CD14-positive monocyte (primary cell): ENCODE measurements at regions not wholly inside any gene's neighbourhood (a gene's known extent, or its start where the extent isn't known, plus 50 kb on each side); places are given as distances from the start of the nearest gene placed in this dataset.

ENCODE experiments used
- DNase-seq, 3 donors: peaks; one replicate each; pipeline ENCODE4 v3.0.0-alpha.2; 2011 to 2022
- H2AFZ ChIP-seq: 2 replicates; pipeline ENCODE4 v1.6.0; 2012; ENCODE audit warnings: mild to moderate bottlenecking, low read depth, low read length, inconsistent platforms; ENCODE audit not compliant: insufficient read depth, poor library complexity, severe bottlenecking
- H3K27ac ChIP-seq, 2 donors: 1 replicate in 1 of 2; 2 replicates in 1 of 2; pipeline ENCODE4 v1.5.1; 2012 to 2013; ENCODE audit warnings: low read length in 2 of 2, control low read depth in 1 of 2, inconsistent platforms in 1 of 2, low read depth in 1 of 2, mild to moderate bottlenecking in 1 of 2
- H3K27me3 ChIP-seq, 2 donors: one replicate each; pipeline versions ENCODE4 v1.6.0 to v1.6.1; 2011 to 2013; ENCODE audit warnings: low read length in 2 of 2; ENCODE audit not compliant: control insufficient read depth in 2 of 2, insufficient read depth in 2 of 2
- H3K36me3 ChIP-seq, 2 donors: replicated peaks in 1 of 2; 1 replicate in 1 of 2; 2 replicates in 1 of 2; pipeline versions ENCODE4 v1.5.1 to v1.6.1; 2012 to 2013; ENCODE audit warnings: low read length in 2 of 2, control low read depth in 1 of 2, inconsistent platforms in 1 of 2, mild to moderate bottlenecking in 1 of 2; ENCODE audit not compliant: insufficient read depth in 2 of 2, control insufficient read depth in 1 of 2
- H3K4me1 ChIP-seq, 2 donors: 1 replicate in 1 of 2; 2 replicates in 1 of 2; pipeline versions ENCODE4 v1.5.1 to v1.6.1; 2012 to 2013; ENCODE audit warnings: low read length in 2 of 2, control low read depth in 1 of 2, inconsistent platforms in 1 of 2, mild to moderate bottlenecking in 1 of 2, moderate library complexity in 1 of 2; ENCODE audit not compliant: insufficient read depth in 2 of 2, control insufficient read depth in 1 of 2
- H3K4me2 ChIP-seq: replicated peaks from 2 replicates; pipeline ENCODE3; 2012; ENCODE audit warnings: low read length, moderate library complexity, mild to moderate bottlenecking; ENCODE audit not compliant: poor library complexity, severe bottlenecking; ENCODE audit errors: extremely low read depth
- H3K4me3 ChIP-seq, 3 experiments: fragments of 200-600 bp in 1 of 3; sonication (generic) in 1 of 3; replicated peaks in 1 of 3; 1 replicate in 2 of 3; 2 replicates in 1 of 3; pipeline ENCODE4 v1.5.1; 2011 to 2013; ENCODE audit warnings: low read length in 3 of 3, mild to moderate bottlenecking in 3 of 3, control low read depth in 2 of 3, low read depth in 2 of 3, inconsistent platforms in 1 of 3, moderate library complexity in 1 of 3
- H3K79me2 ChIP-seq: 2 replicates; pipeline ENCODE4 v1.6.0; 2012; ENCODE audit warnings: mild to moderate bottlenecking, control low read depth, inconsistent platforms, low read length, moderate library complexity; ENCODE audit not compliant: insufficient read depth
- H3K9ac ChIP-seq: 2 replicates; pipeline ENCODE4 v1.6.0; 2017; ENCODE audit warnings: low read length, mild to moderate bottlenecking; ENCODE audit not compliant: insufficient read depth, poor library complexity, severe bottlenecking
- H3K9me3 ChIP-seq, 2 donors: replicated peaks in 1 of 2; 1 replicate in 1 of 2; 2 replicates in 1 of 2; pipeline versions ENCODE4 v1.5.1 to v1.6.1; 2012 to 2013; ENCODE audit warnings: low read length in 2 of 2, control low read depth in 1 of 2; ENCODE audit not compliant: control insufficient read depth in 1 of 2, insufficient read depth in 1 of 2
- H4K20me1 ChIP-seq: 2 replicates; pipeline ENCODE4 v1.6.0; 2012; ENCODE audit warnings: mild to moderate bottlenecking, low read length, control low read depth, moderate library complexity; ENCODE audit not compliant: insufficient read depth
- H3K27ac Mint-ChIP-seq, 7 donors: one replicate each; pipeline ENCODE4 v1.8.0; 2020; ENCODE audit warnings: mild to moderate bottlenecking in 7 of 7, mixed read lengths in 7 of 7, moderate library complexity in 6 of 7, inconsistent platforms in 2 of 7
- H3K27me3 Mint-ChIP-seq, 3 donors: one replicate each; pipeline ENCODE4 v1.8.0; 2021 to 2022; ENCODE audit warnings: low read depth in 3 of 3, mild to moderate bottlenecking in 3 of 3, mixed read lengths in 3 of 3, moderate library complexity in 3 of 3, inconsistent platforms in 1 of 3
- H3K36me3 Mint-ChIP-seq, 2 donors: one replicate each; pipeline ENCODE4 v1.8.0; 2020; ENCODE audit warnings: mixed read lengths in 2 of 2, inconsistent platforms in 1 of 2, mild to moderate bottlenecking in 1 of 2
- H3K4me1 Mint-ChIP-seq: one replicate; pipeline ENCODE4 v1.8.0; 2020; ENCODE audit warnings: mild to moderate bottlenecking, mixed read lengths
- H3K4me3 Mint-ChIP-seq, 2 donors: one replicate each; pipeline ENCODE4 v1.8.0; 2020; ENCODE audit warnings: mild to moderate bottlenecking in 2 of 2, mixed read lengths in 2 of 2, moderate library complexity in 1 of 2
- H3K9me3 Mint-ChIP-seq, 7 donors: one replicate each; pipeline ENCODE4 v1.8.0; 2020 to 2022; ENCODE audit warnings: mixed read lengths in 7 of 7, mild to moderate bottlenecking in 6 of 7, moderate library complexity in 6 of 7, inconsistent platforms in 2 of 7
- CTCF ChIP-seq: fragments of 200-600 bp; IDR thresholded peaks from one replicate; pipeline ENCODE4 v1.8.0; 2022; ENCODE audit warnings: antibody characterized with exemption, mild to moderate bottlenecking
- WGBS: methylation state at CpG from one replicate; pipeline ENCODE4 v1.1.5; 2013; ENCODE audit warnings: missing lambda C conversion rate; ENCODE audit not compliant: insufficient coverage; 5-methylcytosine and 5-hydroxymethylcytosine counted together
- intact Hi-C, 2 donors: fragments of 100-400 bp; cut with micrococcal nuclease; formaldehyde crosslinking; loops; one replicate each; pipeline versions ENCODE4 v1.15.0 to v1.15.1; 2023

GRCh38 chr7:24401628-24402593, 117.9 kb downstream of the NPY start:
- no peaks in the 10 kb centered on the region for H3K4me1 Mint-ChIP-seq
- peak overlapping the region; percentile 41 for H2AFZ ChIP-seq
- no peak overlapping the region for H3K4me3 ChIP-seq
- H3K9me3 Mint-ChIP-seq: peaks cover 0 to 3% (median 0%) of the 10 kb centered on the region in 7 donors
- no peak overlapping the region for H3K27ac ChIP-seq
- no peaks in the 10 kb centered on the region for H3K27me3 ChIP-seq
- H3K36me3 Mint-ChIP-seq: no peaks in the 10 kb centered on the region
- H4K20me1 ChIP-seq: no peaks in the 10 kb centered on the region
- H3K9ac ChIP-seq: no peak overlapping the region
- no peaks in the 10 kb centered on the region for H3K79me2 ChIP-seq
- 71% methylated on average over 5 of the region's 15 CpGs for WGBS
- H3K9me3 ChIP-seq: no peaks in the 10 kb centered on the region
- intact Hi-C loops: loop anchor here in 1 of 2 donors (10.0 kb wide), 1 partner anchor 693 kb away; no protein-coding TSS in a partner anchor
- H3K4me3 Mint-ChIP-seq: no peak overlapping the region
- H3K36me3 ChIP-seq: no peaks in the 10 kb centered on the region
- no peak overlapping the region for H3K4me2 ChIP-seq
- DNase-seq: no peak
- TF ChIP-seq CTCF: peak; percentile 16
- H3K4me1 ChIP-seq: no peaks in the 10 kb centered on the region
- H3K27me3 Mint-ChIP-seq: peaks cover 0 to 6% (median under 1%) of the 10 kb centered on the region in 3 donors
- no peak overlapping the region for H3K27ac Mint-ChIP-seq

DNA sequence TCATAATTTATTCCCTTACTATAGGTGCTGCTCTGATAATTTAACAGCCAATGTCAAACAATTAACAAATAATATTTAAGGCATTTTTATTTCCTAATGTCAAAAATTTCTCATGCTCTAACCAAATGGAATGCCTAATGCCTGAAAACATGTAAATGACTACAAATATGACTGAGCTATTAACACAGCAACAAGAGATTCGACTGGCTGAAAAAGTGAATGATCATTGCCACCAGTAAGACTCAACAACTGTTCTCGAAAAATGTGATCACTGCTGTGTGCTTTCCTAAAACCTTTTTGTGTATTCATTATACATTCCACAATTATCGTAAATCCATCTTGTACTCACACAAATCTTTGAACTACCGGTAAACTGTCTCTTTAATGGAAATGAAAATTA, 118.7 kb downstream of the NPY start:
- Histone ChIP-seq H3K36me3 (no peaks in the 10 kb centered on the region), H3K9ac (no peak overlapping the region), H4K20me1 (no peaks in the 10 kb centered on the region), H3K27ac (no peak overlapping the region), H3K27me3 (no peaks in the 10 kb centered on the region), H3K4me3 (no peak overlapping the region), H3K4me2 (no peak overlapping the region), H2AFZ (no peak overlapping the region), H3K79me2 (no peaks in the 10 kb centered on the region), H3K9me3 (no peaks in the 10 kb centered on the region), H3K4me1 (no peaks in the 10 kb centered on the region)
- DNase-seq: no peak
- 100% methylated on average over 1 of the region's 4 CpGs for WGBS
- Mint-ChIP-seq H3K4me3 (no peak overlapping the region), H3K9me3 (peaks cover 0 to 3% (median 0%) of the 10 kb centered on the region in 7 donors), H3K36me3 (no peaks in the 10 kb centered on the region), H3K27me3 (peaks cover 0 to under 1% (median 0%) of the 10 kb centered on the region in 3 donors), H3K4me1 (no peaks in the 10 kb centered on the region), H3K27ac (no peak overlapping the region)
- intact Hi-C loops: loop anchor here in 1 of 2 donors (10.0 kb wide), 1 partner anchor 692 kb away; no protein-coding TSS in a partner anchor
- TF ChIP-seq CTCF: no peak
